Myocyte (in vitro differentiated cells): ENCODE measurements at regions not wholly inside any gene's neighbourhood (a gene's known extent, or its start where the extent isn't known, plus 50 kb on each side); places are given as distances from the start of the nearest gene placed in this dataset.
"Not testable (repeated sequence)": the region's sequence is repeated elsewhere in the genome, so short reads cannot be mapped to it uniquely, and the experiment has no call there.

ENCODE experiments used
- DNase-seq: peaks from one replicate; pipeline ENCODE4 v3.0.0-alpha.2; 2012; ENCODE audit warnings: low read depth

GRCh38 chr3:10655105-10655504 lies 149.7 kb upstream of the ATP2B2 start:
- no peak for DNase-seq

- DNase-seq: not testable (repeated sequence)
These were observed 152.0 kb upstream of the ATP2B2 start for GRCh38 chr3:10657339-10657738.

DNA sequence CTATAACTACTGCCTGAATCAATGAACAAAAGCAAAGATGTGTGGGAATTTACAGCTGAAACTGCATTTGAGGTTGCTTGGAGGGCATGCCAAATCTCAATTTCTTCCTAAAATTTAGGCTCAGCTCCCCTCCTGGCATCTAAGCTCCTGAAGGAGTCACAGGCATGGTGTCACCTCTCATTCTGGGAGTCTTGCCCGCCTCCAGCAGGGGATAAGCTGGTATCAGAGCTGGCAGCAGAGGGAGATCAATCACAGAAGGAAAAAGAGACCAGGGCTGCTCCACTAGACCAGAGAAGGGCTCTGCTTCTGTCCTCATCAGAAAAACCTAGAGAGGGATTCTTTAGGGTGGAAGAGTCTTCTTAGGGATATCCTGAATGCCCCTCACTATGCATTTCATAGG lies 150.4 kb upstream of the SLC6A11 start:
- DNase-seq: no peak

GRCh38 chr3:10666621-10667020 lies 149.4 kb upstream of the SLC6A11 start:
- DNase-seq: no peak

DNA sequence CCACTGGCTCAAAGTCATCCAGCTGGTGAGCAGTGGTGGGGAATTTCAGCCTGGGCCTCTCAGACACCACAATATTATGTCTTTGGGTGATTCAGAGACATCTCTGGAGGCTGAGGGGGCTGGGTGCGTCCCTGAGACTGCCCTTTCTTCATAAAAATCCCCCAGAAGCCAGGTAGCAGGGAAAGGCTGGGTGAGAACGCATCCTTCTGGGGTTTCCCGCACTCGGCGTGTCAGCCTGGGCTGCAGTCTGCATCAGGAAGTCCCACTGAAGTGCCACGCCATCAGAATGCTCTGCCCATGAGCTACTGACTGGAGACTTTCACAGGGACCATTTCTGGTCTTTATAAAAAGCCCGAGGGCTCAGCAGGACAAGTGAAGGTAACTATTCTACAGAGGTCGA lies 148.8 kb upstream of the SLC6A11 start:
- DNase-seq: no peak

DNA sequence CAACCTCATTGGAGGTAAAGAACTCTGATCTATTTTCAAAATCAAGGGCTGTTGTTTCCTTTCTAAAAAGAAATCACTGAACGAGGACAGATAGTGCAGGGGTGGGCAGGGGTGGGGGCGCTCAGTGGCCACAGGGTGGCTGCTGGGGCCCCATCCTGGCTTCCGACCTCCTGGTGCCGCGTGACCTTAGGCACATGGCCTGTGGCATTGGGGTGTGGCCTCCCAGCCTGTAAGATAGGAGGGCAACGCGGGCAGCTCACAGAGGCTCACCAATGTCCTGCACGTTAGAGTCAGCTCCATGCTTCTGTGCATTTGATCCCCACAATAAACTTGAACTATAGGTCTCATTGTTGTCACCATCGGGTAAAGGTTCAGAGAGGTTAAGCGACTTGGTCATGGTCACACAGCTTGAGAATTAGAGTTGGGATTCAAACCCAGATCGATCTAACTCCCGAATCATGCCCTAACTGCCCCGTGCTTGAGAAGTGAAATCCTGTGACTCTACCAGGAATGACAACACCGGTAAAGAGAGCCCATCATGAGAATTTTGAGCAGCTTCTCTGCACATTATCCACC lies 148.0 kb upstream of the SLC6A11 start:
- no peak for DNase-seq

DNA sequence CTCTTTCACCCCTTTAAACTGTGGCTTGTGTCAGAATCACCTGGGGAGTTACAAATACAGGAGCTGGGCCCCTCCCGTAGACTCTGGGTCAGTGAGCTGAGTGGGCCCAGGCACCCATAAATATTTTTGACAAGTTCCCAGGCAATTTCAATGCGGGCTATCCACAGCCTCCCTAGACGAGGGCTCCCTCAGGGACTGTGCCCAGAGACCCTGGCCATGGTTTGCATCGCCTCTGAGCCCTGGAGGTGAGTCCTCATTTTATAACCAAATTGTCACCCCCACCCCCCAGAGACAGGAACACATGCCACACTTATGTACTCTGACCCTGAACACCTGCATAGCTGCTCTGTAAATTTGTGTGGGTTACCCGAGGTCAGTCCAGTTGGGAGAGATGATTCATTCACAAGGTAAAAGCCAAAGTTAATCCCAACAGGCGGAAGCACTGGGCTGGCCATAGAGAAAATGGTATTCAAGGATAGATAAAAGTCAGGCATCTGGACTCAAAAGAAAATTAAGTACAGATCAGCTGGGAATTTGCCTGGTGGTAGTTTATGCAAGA lies 146.5 kb upstream of the SLC6A11 start:
- no peak for DNase-seq

DNA sequence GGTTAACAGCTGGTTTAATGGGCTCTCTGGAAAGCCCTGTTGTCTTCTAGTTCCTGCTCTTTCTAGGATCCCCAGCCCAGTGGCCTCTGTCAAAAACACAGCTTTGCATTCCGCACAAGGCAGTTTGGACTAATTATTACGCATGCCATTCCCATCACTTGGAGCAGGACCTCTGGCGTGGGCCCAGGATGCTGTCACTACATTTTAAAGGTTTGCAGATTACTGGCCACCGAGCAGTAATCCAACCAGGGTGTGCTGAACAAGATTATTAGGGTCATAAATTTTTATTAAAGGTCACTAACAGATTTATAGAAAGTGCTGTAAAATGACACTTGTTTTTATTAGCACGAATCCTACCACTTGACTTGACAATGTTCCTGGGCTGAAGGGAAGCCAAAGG lies 143.6 kb upstream of the SLC6A11 start:
- DNase-seq: no peak

DNA sequence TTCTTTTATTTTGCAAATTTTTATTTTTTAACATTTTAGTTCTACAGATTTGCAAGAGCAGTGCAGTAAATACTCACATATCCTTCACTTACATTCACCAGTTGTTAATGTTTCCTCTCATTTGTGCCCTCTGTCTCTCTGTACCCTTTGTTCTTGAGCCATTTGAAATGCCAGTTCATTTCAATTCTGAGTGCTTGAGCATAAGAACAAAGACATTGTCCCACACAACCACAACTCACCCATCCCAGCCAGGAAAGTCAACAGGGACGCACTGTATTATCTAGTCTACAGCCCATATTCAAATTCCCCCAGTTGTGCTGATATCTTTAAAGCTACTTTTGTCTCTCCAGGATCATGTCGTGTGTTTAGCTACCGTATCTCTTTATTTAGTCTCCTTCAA lies 141.4 kb upstream of the SLC6A11 start:
- DNase-seq: no peak

- DNase-seq: no peak
These were observed 139.1 kb upstream of the SLC6A11 start for GRCh38 chr3:10676905-10677304.

GRCh38 chr3:10678796-10679376 lies 137.1 kb upstream of the SLC6A11 start:
- no peak for DNase-seq

GRCh38 chr3:10680796-10681195 lies 135.2 kb upstream of the SLC6A11 start:
- no peak for DNase-seq

DNA sequence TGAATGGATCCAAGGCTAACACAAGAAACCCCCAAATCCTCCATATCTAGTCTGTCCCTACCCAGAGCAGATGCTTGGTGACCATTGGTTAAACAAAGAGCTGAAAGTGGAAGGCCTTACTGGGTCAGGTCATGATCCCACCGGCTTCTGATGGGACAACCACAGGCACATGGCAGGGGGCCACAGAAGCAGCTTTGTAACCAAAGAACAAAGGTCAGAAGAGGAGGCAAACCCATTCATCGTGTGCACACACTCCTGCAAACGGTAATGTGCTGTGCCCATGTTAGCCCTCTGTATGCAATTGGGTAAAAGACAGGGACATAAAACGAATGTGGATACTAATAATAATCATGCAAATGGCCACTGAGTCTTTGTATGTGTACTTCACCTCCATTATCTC lies 133.3 kb upstream of the SLC6A11 start:
- no peak for DNase-seq

DNA sequence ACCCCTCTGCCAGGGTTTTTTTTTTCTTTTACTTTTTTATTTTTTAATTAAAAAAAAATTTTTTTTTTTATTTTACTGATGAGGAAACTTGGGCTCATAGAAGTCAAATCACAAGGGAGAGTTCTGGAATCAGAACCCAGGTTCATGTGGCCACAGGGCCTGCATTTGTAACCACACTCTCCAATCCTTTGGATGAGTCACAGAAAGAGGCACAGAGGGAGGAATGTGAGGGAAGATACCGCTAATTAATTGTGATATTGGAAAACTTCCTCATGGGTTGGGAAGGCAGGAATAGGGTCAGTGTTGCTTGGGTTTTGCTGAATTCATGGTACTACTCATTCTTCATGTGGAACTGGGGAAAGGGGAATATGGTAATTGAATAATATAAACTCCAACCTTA lies 132.9 kb upstream of the SLC6A11 start:
- peak; percentile 10 for DNase-seq

GRCh38 chr3:10688126-10688525 lies 127.9 kb upstream of the SLC6A11 start:
- no peak for DNase-seq

DNA sequence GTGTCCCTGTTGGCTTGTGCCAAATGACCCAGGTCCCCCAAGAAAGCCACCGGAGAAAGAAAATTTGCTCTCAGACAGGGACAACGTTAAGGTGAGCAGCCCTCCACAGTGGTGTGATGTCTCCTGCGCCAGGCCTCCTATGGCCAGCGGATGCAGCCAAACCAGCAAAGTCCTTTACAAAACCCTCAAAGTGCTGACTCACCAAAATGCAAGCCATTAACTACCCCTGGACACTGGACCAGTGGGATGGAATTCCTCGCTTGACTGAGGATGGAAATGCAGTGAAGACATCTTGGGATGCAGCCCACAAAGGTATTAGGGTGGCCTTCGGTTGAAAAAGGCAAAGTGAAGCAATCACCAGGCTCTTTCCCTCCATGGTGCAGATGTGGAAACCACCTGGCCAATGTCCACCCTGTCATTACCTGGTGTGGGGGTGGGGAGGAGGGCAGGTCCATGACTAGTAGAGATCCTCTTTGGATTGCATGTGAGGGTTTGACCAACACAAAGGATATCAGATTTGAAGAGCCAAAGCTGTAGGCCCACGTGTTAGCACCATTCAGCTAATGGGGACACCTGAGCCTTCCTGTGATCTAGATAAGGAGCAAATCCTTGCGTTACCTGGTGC lies 127.4 kb upstream of the SLC6A11 start:
- no peak for DNase-seq

- no peak for DNase-seq
These were observed 123.9 kb upstream of the SLC6A11 start for GRCh38 chr3:10692039-10692622.

DNA sequence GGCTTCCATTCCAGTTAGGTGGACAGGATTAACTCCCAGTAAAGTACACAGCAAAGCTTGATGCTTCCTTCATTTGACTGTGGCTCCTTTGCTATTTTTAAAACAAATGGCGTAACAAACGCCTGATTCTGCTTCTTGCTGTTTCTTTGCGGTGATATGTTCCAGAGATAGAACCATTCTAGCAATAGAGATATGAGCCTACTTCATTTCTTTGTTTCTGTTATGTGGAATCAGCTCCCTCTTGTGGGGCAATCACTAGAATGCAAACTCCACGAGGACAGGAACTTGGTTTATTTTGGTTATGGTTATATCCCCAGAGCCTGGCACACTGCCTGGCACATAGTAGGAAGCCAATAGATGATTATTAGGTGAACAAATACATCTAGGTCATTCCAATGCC lies 122.6 kb upstream of the SLC6A11 start:
- DNase-seq: peak; percentile 27

GRCh38 chr3:10694179-10694578 lies 121.8 kb upstream of the SLC6A11 start:
- no peak for DNase-seq

- DNase-seq: not testable (repeated sequence)
These were observed 120.8 kb upstream of the SLC6A11 start for GRCh38 chr3:10695186-10695585.

DNA sequence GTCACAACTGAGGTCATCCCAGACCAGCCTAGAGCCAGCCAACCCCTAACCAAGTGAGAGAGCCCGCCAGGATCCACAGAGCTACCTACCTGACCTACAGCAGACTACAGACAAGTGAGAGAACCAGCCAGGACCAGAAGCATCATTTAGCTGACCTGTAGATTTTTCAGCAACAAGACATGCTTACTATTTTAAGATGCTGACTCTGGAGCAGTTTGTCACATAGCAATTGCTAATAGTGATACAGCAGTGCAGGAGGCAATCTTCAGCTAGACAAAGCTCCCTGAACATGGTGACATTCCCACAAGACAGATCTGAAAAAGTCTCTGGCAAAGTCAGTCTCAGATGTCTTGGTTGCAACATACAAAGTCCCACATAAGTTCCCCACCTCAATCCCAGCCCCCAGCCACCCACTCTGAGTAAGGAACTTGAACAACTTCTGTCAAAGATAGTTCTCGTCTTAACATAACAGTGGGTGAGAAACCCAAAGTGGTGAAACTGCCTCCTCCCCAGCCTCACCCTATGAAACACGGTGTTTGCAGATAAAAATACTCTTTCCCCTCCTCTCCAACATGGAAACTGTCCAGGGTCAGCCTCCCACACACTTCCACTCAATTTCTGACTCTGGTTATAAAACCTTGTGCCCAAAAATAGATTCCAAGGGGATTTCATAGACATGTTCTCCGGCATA lies 120.3 kb upstream of the SLC6A11 start:
- no peak for DNase-seq

GRCh38 chr3:10697918-10698317 lies 118.1 kb upstream of the SLC6A11 start:
- no peak for DNase-seq
